RWPE1 (cell line): ENCODE measurements at regions not wholly inside any gene's neighbourhood (a gene's known extent, or its start where the extent isn't known, plus 50 kb on each side); places are given as distances from the start of the nearest gene placed in this dataset.
A peak's percentile ranks its signal among the peaks of the same experiment; 100 is the strongest.

Experiments used
- CTCF ChIA-PET: fragments of 350-600 bp; sonication (Branson Sonifier 250); formaldehyde crosslinking; extraction: SDS; loops from one replicate; lab custom pipeline; 2021; lab: Yijun Ruan, JAX
- POLR2A ChIA-PET: fragments of 400-600 bp; formaldehyde crosslinking; extraction: SDS; loops from one replicate; lab custom pipeline; 2020; ENCODE audit warnings: antibody characterized with exemption; ENCODE audit not compliant: low non-redundant PET; lab: Yijun Ruan, JAX
- DNase-seq: peaks from one replicate; pipeline ENCODE4 v3.0.0; 2012; ENCODE audit warnings: low spot score
- H3K27ac ChIP-seq: fragments of 450-650 bp; 2 replicates; pipeline ENCODE4 v1.5.1; 2017
- CTCF ChIP-seq: fragments of 450-650 bp; conservative IDR thresholded peaks from 2 replicates; pipeline ENCODE4 v1.5.1; 2017; ENCODE audit warnings: low read depth, mild to moderate bottlenecking

- TF ChIP-seq CTCF = no peak
- no peak overlapping the region for H3K27ac ChIP-seq
- ChIA-PET CTCF (no interaction called here), POLR2A (no interaction called here)
- no peak for DNase-seq
Measured at GRCh38 chr7:34454381-34454780, 203.6 kb upstream of the NPSR1 start.

- ChIA-PET POLR2A (no interaction called here), CTCF (no interaction called here)
- no peak overlapping the region for H3K27ac ChIP-seq
- TF ChIP-seq CTCF = no peak
- no peak for DNase-seq
Measured at GRCh38 chr7:34457329-34457728, 200.7 kb upstream of the NPSR1 start.

GRCh38 chr7:34463830-34464229, 194.2 kb upstream of the NPSR1 start:
- TF ChIP-seq CTCF = no peak
- peak; percentile 90 for DNase-seq
- H3K27ac ChIP-seq = no peak overlapping the region
- CTCF ChIA-PET = no interaction called here
- POLR2A ChIA-PET = no interaction called here

GRCh38 chr7:34471844-34472243, 186.2 kb upstream of the NPSR1 start:
- DNase-seq = no peak
- H3K27ac ChIP-seq = no peak overlapping the region
- TF ChIP-seq CTCF = no peak
- ChIA-PET CTCF (no interaction called here), POLR2A (no interaction called here)

- TF ChIP-seq CTCF = no peak
- no peak for DNase-seq
- no peak overlapping the region for H3K27ac ChIP-seq
- POLR2A ChIA-PET = no interaction called here
- CTCF ChIA-PET = no interaction called here
Measured at GRCh38 chr7:34486371-34486770, 171.6 kb upstream of the NPSR1 start.

- CTCF ChIA-PET = interaction anchor here (0.7 kb wide), 1 partner anchor 985 kb away, joined by 4 read pairs; no protein-coding TSS in a partner anchor
- POLR2A ChIA-PET = no interaction called here
- TF ChIP-seq CTCF = no peak
Measured at GRCh38 chr7:34487391-34488115, 170.5 kb upstream of the NPSR1 start.

More at GRCh38 chr7:34487391-34488115, 170.5 kb upstream of the NPSR1 start:
- DNase-seq = no peak
- H3K27ac ChIP-seq = no peak overlapping the region
